Smooth muscle cell (in vitro differentiated cells): ENCODE measurements at regions not wholly inside any gene's neighbourhood (a gene's known extent, or its start where the extent isn't known, plus 50 kb on each side); places are given as distances from the start of the nearest gene placed in this dataset.
"Not testable (repeated sequence)": the region's sequence is repeated elsewhere in the genome, so short reads cannot be mapped to it uniquely, and the experiment has no call there.

ENCODE experiments used
- DNase-seq: peaks from one replicate; lab custom pipeline; 2025; ENCODE audit not compliant: unreplicated experiment; lab: John Stamatoyannopoulos, UW
- H2AFZ ChIP-seq: fragments of 200-600 bp; sonication (generic); 2 replicates; pipeline ENCODE4 v1.6.0; 2016; ENCODE audit warnings: antibody characterized with exemption, low read depth, mild to moderate bottlenecking
- H3F3A ChIP-seq: fragments of 200-600 bp; sonication (generic); 2 replicates; pipeline ENCODE4 v1.6.0; 2017; ENCODE audit warnings: antibody characterized with exemption, low read depth
- H3K27ac ChIP-seq: fragments of 200-600 bp; sonication (generic); 2 replicates; pipeline ENCODE4 v1.5.1; 2016; ENCODE audit warnings: low read depth, mild to moderate bottlenecking
- H3K27me3 ChIP-seq: fragments of 200-600 bp; sonication (generic); 2 replicates; pipeline ENCODE4 v1.6.1; 2016; ENCODE audit warnings: low read depth, mild to moderate bottlenecking
- H3K36me3 ChIP-seq: fragments of 200-600 bp; sonication (generic); 2 replicates; pipeline ENCODE4 v1.5.1; 2016; ENCODE audit warnings: low read depth
- H3K4me1 ChIP-seq: fragments of 200-600 bp; sonication (generic); 2 replicates; pipeline ENCODE4 v1.5.1; 2016; ENCODE audit warnings: low read depth
- H3K4me2 ChIP-seq: fragments of 200-600 bp; sonication (generic); 2 replicates; pipeline ENCODE4 v1.6.0; 2016; ENCODE audit warnings: mild to moderate bottlenecking
- H3K4me3 ChIP-seq: fragments of 200-600 bp; sonication (generic); 2 replicates; pipeline ENCODE4 v1.5.1; 2016; ENCODE audit warnings: mild to moderate bottlenecking
- H3K79me2 ChIP-seq: fragments of 200-600 bp; sonication (generic); 2 replicates; pipeline ENCODE4 v1.6.0; 2016; ENCODE audit warnings: low read depth, mild to moderate bottlenecking
- H3K9ac ChIP-seq: fragments of 200-600 bp; sonication (generic); 2 replicates; pipeline ENCODE4 v1.6.0; 2016; ENCODE audit warnings: low read depth
- H3K9me3 ChIP-seq: fragments of 200-600 bp; sonication (generic); replicated peaks from 2 replicates; pipeline ENCODE4 v1.5.1; 2016; ENCODE audit warnings: low read depth
- H4K20me1 ChIP-seq: fragments of 200-600 bp; sonication (generic); 2 replicates; pipeline ENCODE4 v1.6.0; 2016; ENCODE audit warnings: low read depth
- WGBS: methylation state at CpG from one replicate; pipeline ENCODE4 v1.1.7; 2016; ENCODE audit warnings: low lambda C conversion rate; 5-methylcytosine and 5-hydroxymethylcytosine counted together
- TF ChIP-seq, protein P1 (sequence below): fragments of 200-600 bp; sonication (generic); IDR thresholded peaks from 2 replicates; pipeline ENCODE4 v1.5.1; 2017; ENCODE audit warnings: borderline replicate concordance, mild to moderate bottlenecking, antibody characterized with exemption; ENCODE audit not compliant: insufficient read depth, poor library complexity, severe bottlenecking

DNA sequence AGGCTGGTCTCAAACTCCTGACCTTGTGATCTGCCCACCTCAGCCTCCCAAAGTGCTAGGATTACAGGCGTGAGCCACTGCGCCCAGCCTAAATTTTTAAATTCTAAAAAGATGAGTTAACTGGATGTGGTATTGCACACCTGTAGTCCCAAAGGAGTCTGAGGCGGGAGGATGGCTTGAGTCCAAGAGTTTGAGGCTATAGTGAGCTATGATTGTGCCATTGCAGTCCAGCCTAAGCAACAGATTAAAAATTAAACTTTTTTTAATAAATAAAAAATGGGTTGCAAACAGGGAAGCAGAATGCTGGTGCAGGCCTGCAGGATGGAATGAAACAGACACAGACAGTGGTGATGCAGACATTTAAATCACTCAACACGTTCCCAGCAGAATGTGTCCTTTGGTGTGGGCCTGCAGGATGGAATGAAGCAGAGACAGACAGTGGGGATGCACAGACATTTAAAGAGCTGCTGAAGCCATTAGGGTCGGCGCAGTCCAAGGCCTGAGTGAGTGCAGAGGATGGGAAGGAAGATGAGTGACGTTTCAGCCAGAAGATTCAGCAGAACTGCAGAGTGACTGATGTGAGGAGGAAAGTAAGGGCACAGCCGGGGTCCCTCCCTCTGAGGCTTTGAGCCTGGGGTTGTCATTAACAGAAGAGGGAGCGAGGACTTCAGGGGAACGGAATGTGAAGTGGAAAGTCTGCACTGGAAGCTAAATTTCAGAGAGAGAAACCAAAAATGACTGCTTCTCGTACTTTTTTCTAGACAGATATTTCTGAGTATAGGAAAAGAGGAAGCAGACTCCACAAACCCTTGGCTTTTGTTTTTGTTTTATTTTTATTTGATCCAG is 117.5 kb downstream of the RIN2 start:
- Histone ChIP-seq H3K4me1 (peaks cover 14% of the 10 kb centered on the region), H3K4me3 (no peak overlapping the region), H3K9ac (no peak overlapping the region), H3K27me3 (no peaks in the 10 kb centered on the region), H3F3A (peaks cover 26% of the 10 kb centered on the region), H2AFZ (peak overlapping the region; percentile 74), H4K20me1 (no peaks in the 10 kb centered on the region), H3K79me2 (no peaks in the 10 kb centered on the region), H3K9me3 (no peaks in the 10 kb centered on the region), H3K4me2 (peak overlapping the region; percentile 74), H3K27ac (peak overlapping the region; percentile 70), H3K36me3 (no peaks in the 10 kb centered on the region)
- TF ChIP-seq, protein P1, sequence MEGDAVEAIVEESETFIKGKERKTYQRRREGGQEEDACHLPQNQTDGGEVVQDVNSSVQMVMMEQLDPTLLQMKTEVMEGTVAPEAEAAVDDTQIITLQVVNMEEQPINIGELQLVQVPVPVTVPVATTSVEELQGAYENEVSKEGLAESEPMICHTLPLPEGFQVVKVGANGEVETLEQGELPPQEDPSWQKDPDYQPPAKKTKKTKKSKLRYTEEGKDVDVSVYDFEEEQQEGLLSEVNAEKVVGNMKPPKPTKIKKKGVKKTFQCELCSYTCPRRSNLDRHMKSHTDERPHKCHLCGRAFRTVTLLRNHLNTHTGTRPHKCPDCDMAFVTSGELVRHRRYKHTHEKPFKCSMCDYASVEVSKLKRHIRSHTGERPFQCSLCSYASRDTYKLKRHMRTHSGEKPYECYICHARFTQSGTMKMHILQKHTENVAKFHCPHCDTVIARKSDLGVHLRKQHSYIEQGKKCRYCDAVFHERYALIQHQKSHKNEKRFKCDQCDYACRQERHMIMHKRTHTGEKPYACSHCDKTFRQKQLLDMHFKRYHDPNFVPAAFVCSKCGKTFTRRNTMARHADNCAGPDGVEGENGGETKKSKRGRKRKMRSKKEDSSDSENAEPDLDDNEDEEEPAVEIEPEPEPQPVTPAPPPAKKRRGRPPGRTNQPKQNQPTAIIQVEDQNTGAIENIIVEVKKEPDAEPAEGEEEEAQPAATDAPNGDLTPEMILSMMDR = no peak
- DNase-seq = no peak
- 35% methylated on average over 11 of the region's 11 CpGs for WGBS

DNA sequence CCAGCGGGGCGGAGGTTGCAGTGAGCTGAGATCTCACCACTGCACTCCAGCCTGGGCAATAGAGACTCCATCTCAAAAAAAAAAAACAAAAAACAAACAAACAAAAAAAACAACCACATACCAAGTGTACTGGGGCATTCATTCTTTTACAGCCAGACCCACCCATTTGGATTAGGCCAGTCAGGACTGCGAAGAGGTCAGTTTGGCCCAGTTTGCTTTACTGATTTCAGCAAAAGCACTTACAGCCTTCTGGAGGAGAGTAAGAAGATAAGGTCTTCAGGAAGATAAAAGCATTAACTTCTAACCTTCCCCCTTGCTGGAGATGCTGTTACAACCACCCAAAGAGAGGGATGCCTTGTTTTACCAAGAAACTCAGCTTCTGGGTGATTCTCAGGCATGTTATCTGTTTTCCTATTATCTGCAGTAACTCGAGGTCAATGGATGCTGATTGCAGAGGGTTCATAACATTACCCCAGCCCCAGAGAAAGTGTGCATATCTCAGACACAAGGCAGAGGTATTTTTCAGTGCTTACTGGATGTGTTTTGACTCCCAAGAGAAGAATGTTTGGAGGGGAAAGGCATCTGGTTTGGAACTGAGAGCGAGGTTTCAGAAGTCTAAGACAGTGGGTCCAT is 118.9 kb downstream of the RIN2 start:
- DNase-seq = no peak

DNA sequence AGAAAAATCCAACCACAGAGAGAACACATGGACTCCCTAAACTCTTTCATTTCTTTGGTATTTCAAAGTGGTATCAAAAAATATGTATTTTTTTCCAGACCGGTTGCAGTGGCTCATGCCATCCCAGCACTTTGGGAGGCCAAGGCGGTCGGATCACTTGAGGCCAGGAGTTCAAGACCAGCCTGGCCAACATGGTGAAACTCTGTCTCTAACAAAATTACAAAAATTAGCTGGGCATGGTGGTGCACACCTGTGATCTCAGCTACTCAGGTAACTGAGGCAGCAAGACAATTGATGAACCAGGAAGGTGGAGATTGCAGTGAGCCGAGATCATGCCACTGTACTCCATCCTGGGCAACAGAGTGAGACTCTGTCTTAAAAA is 121.8 kb downstream of the RIN2 start:
- not testable (repeated sequence) for H3K36me3 ChIP-seq, DNase-seq, H3K4me3 ChIP-seq, H4K20me1 ChIP-seq, H3K9ac ChIP-seq, H3K9me3 ChIP-seq, H3K27me3 ChIP-seq, H2AFZ ChIP-seq, H3K79me2 ChIP-seq
- H3K4me1 ChIP-seq = peaks cover 20% of the 10 kb centered on the region
- 75% methylated on average over 4 of the region's 4 CpGs for WGBS
- H3K4me2 ChIP-seq = peak overlapping the region; percentile 81
- peaks cover 36% of the 10 kb centered on the region for H3F3A ChIP-seq
- peak overlapping the region; percentile 99 for H3K27ac ChIP-seq

More for the DNA sequence above, 118.9 kb downstream of the RIN2 start:
- H3K79me2 ChIP-seq = no peaks in the 10 kb centered on the region
- peaks cover 34% of the 10 kb centered on the region for H3F3A ChIP-seq
- TF ChIP-seq, protein P1 = no peak
- H2AFZ ChIP-seq = no peak overlapping the region
- no peak overlapping the region for H3K4me3 ChIP-seq
- no peak overlapping the region for H3K9ac ChIP-seq
- H3K9me3 ChIP-seq = no peaks in the 10 kb centered on the region
- no peaks in the 10 kb centered on the region for H3K36me3 ChIP-seq
- H3K4me2 ChIP-seq = peak overlapping the region; percentile 1
- H3K27me3 ChIP-seq = no peaks in the 10 kb centered on the region
- peak overlapping the region; percentile 70 for H3K27ac ChIP-seq
- H3K4me1 ChIP-seq = peaks cover 20% of the 10 kb centered on the region
- 57% methylated on average over 5 of the region's 5 CpGs for WGBS
- H4K20me1 ChIP-seq = no peaks in the 10 kb centered on the region

DNA sequence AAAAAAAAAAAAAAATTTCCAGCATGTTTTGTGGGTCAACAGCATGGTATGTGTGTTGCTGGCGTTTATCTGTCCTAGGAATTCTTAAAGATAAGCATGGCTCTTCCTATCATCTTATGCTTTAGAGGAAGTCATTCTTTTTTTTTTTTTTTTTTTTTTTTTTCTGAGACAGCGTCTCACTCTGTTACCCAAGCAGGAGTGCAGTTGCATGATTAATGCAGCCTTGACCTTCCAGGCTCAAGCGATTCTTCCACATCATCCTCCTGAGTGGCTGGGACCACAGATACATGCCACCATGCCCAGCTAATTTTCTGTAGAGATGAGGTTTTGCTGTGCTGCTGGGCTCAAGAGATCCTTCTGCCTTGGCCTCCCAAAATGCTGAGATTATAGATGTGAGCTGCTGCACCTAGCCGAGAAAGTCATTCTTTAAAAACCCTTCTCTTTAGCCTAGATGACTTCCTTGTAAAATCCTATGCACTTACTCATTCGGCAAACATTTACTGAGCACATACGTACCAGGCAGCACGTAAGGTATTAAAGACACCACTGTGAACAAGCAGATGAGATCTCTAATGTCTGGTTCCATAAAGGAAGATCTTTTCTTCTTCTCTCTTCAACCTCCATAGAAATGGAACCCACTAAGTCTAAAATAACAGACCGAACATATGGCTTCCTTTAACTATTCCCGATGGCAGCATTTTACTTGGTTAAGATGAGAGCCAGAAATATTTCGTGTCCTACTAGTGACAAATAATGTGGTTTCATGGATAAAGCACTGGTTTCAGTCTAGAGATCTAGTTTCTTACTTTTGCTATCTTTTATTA is 122.4 kb downstream of the RIN2 start:
- Histone ChIP-seq H3K9me3 (no peaks in the 10 kb centered on the region), H3K27me3 (no peaks in the 10 kb centered on the region), H3K4me2 (peak overlapping the region; percentile 81), H4K20me1 (no peaks in the 10 kb centered on the region), H3K36me3 (no peaks in the 10 kb centered on the region), H3F3A (peaks cover 36% of the 10 kb centered on the region), H3K79me2 (no peaks in the 10 kb centered on the region), H2AFZ (peak overlapping the region; percentile 19), H3K4me3 (no peak overlapping the region), H3K4me1 (peaks cover 19% of the 10 kb centered on the region), H3K27ac (peak overlapping the region; percentile 99), H3K9ac (peak overlapping the region; percentile 78)
- TF ChIP-seq, protein P1 = no peak
- no peak for DNase-seq
- WGBS = 13% methylated on average over 10 of the region's 10 CpGs
